H9 (cell line): ENCODE measurements at regions not wholly inside any gene's neighbourhood (a gene's known extent, or its start where the extent isn't known, plus 50 kb on each side); places are given as distances from the start of the nearest gene placed in this dataset.

ENCODE experiments used
- DNase-seq: peaks from one replicate; pipeline ENCODE4 v3.0.0-alpha.2; 2017
- H2AFZ ChIP-seq: one replicate; pipeline ENCODE4 v1.6.1; 2013; ENCODE audit warnings: mild to moderate bottlenecking, low read length, control low read depth, moderate library complexity
- H2AK5ac ChIP-seq: 2 replicates; pipeline ENCODE4 v1.6.1; 2013; ENCODE audit warnings: low read length, control low read depth, mixed read lengths; ENCODE audit not compliant: insufficient read length
- H2BK120ac ChIP-seq: one replicate; pipeline ENCODE4 v1.6.1; 2013; ENCODE audit warnings: low read depth, mild to moderate bottlenecking, low read length, control low read depth, inconsistent platforms; ENCODE audit not compliant: poor library complexity, severe bottlenecking
- H2BK12ac ChIP-seq: 2 replicates; pipeline ENCODE4 v1.6.1; 2013; ENCODE audit warnings: low read length, control low read depth, mixed read lengths, low read depth; ENCODE audit not compliant: insufficient read length
- H2BK15ac ChIP-seq: 2 replicates; pipeline ENCODE4 v1.6.1; 2013; ENCODE audit warnings: low read depth, low read length, control low read depth
- H2BK20ac ChIP-seq: one replicate; pipeline ENCODE4 v1.6.1; 2013; ENCODE audit warnings: low read depth, mild to moderate bottlenecking, low read length, control low read depth, inconsistent platforms; ENCODE audit not compliant: poor library complexity, severe bottlenecking
- H2BK5ac ChIP-seq: 2 replicates; pipeline ENCODE4 v1.6.1; 2013; ENCODE audit warnings: low read length, control low read depth, mixed read lengths; ENCODE audit not compliant: insufficient read length
- H3K14ac ChIP-seq: 2 replicates; pipeline ENCODE4 v1.6.1; 2013; ENCODE audit warnings: low read length, control low read depth; ENCODE audit not compliant: insufficient read depth
- H3K18ac ChIP-seq: 2 replicates; pipeline ENCODE4 v1.6.1; 2013; ENCODE audit warnings: low read depth, mild to moderate bottlenecking, mixed read lengths, low read length, control low read depth; ENCODE audit not compliant: insufficient read length
- H3K23ac ChIP-seq: 2 replicates; pipeline ENCODE4 v1.6.1; 2013; ENCODE audit warnings: low read length, control low read depth, mixed read lengths, low read depth; ENCODE audit not compliant: insufficient read length
- H3K23me2 ChIP-seq: 2 replicates; pipeline ENCODE4 v1.6.1; 2013; ENCODE audit warnings: low read depth, mild to moderate bottlenecking, mixed read lengths, low read length, control low read depth; ENCODE audit not compliant: insufficient read length, poor library complexity, severe bottlenecking
- H3K27ac ChIP-seq: 2 replicates; pipeline ENCODE4 v1.5.1; 2013; ENCODE audit warnings: low read length, control low read depth, mixed read lengths, low read depth; ENCODE audit not compliant: insufficient read length
- H3K27me3 ChIP-seq: 2 replicates; pipeline ENCODE4 v1.6.1; 2013; ENCODE audit warnings: low read length, control low read depth, inconsistent platforms; ENCODE audit not compliant: insufficient read depth
- H3K4ac ChIP-seq: 2 replicates; pipeline ENCODE4 v1.6.1; 2013; ENCODE audit warnings: low read depth, mild to moderate bottlenecking, control low read depth, inconsistent platforms, low read length, moderate library complexity
- H3K4me1 ChIP-seq: 2 replicates; pipeline ENCODE4 v1.6.1; 2013; ENCODE audit warnings: low read length, control low read depth, inconsistent platforms; ENCODE audit not compliant: insufficient read depth
- H3K4me2 ChIP-seq: 2 replicates; pipeline ENCODE4 v1.6.1; 2013; ENCODE audit warnings: low read length, control low read depth, mixed read lengths; ENCODE audit not compliant: insufficient read length, insufficient read depth
- H3K56ac ChIP-seq: 2 replicates; pipeline ENCODE4 v1.6.1; 2013; ENCODE audit warnings: low read depth, mild to moderate bottlenecking, mixed read lengths, low read length, control low read depth; ENCODE audit not compliant: insufficient read length
- H3K79me1 ChIP-seq: 2 replicates; pipeline ENCODE4 v1.6.1; 2013; ENCODE audit warnings: low read depth, mild to moderate bottlenecking, moderate library complexity, low read length, control low read depth, inconsistent platforms; ENCODE audit not compliant: insufficient read depth, poor library complexity, severe bottlenecking
- H3K79me2 ChIP-seq: 2 replicates; pipeline ENCODE4 v1.6.1; 2013; ENCODE audit warnings: low read length, control low read depth, inconsistent platforms; ENCODE audit not compliant: insufficient read depth
- H3K9ac ChIP-seq: 2 replicates; pipeline ENCODE4 v1.6.1; 2013; ENCODE audit warnings: low read length, control low read depth, mixed read lengths; ENCODE audit not compliant: insufficient read length; ENCODE audit errors: extremely low read depth
- H3K9me3 ChIP-seq: one replicate; pipeline ENCODE4 v1.6.1; 2013; ENCODE audit warnings: low read depth, low read length, inconsistent platforms; ENCODE audit not compliant: control insufficient read depth
- H3T11ph ChIP-seq: one replicate; pipeline ENCODE4 v1.6.1; 2013; ENCODE audit warnings: mild to moderate bottlenecking, low read length, control low read depth, inconsistent platforms
- H4K20me1 ChIP-seq: one replicate; pipeline ENCODE4 v1.6.1; 2013; ENCODE audit not compliant: control insufficient read depth, insufficient read length, insufficient read depth
- H4K5ac ChIP-seq: 2 replicates; pipeline ENCODE4 v1.6.1; 2013; ENCODE audit warnings: low read depth, mild to moderate bottlenecking, mixed read lengths, low read length, control low read depth; ENCODE audit not compliant: insufficient read length
- H4K8ac ChIP-seq: replicated peaks from 2 replicates; pipeline ENCODE4 v1.6.1; 2013; ENCODE audit warnings: low read length, control low read depth, mixed read lengths, low read depth; ENCODE audit not compliant: insufficient read length
- H4K91ac ChIP-seq: 2 replicates; pipeline ENCODE4 v1.6.1; 2013; ENCODE audit warnings: low read depth, mild to moderate bottlenecking, moderate library complexity, mixed read lengths, low read length, control low read depth; ENCODE audit not compliant: insufficient read length
- H3K27ac Mint-ChIP-seq, 3 experiments: 2 replicates in 2 of 3; 3 replicates in 1 of 3; pipeline ENCODE4 v1.8.0; 2020 to 2021; ENCODE audit warnings: mixed read lengths in 3 of 3, mild to moderate bottlenecking in 1 of 3, moderate library complexity in 1 of 3
- H3K27me3 Mint-ChIP-seq: 2 replicates; pipeline ENCODE4 v1.8.0; 2021; ENCODE audit warnings: low read depth, mild to moderate bottlenecking, moderate library complexity, mixed read lengths
- H3K36me3 Mint-ChIP-seq, 3 experiments: 2 replicates in 2 of 3; 3 replicates in 1 of 3; pipeline ENCODE4 v1.8.0; 2020 to 2021; ENCODE audit warnings: low read depth in 3 of 3, mixed read lengths in 3 of 3; ENCODE audit not compliant: insufficient read depth in 1 of 3
- H3K4me1 Mint-ChIP-seq, 2 experiments: 2 replicates each; pipeline ENCODE4 v1.8.0; 2020; ENCODE audit warnings: mixed read lengths in 2 of 2
- H3K4me3 Mint-ChIP-seq, 2 experiments: 2 replicates in 1 of 2; 3 replicates in 1 of 2; pipeline ENCODE4 v1.8.0; 2020 to 2021; ENCODE audit warnings: mild to moderate bottlenecking in 2 of 2, mixed read lengths in 2 of 2, moderate library complexity in 1 of 2
- H3K9me3 Mint-ChIP-seq, 2 experiments: 2 replicates in 1 of 2; 3 replicates in 1 of 2; pipeline ENCODE4 v1.8.0; 2020; ENCODE audit warnings: mild to moderate bottlenecking in 2 of 2, mixed read lengths in 2 of 2, moderate library complexity in 1 of 2
- CTCF ChIP-seq: fragments of 200-600 bp; sonication (generic); conservative IDR thresholded peaks from 3 replicates; pipeline ENCODE4 v1.8.0; 2021; ENCODE audit warnings: antibody characterized with exemption, mild to moderate bottlenecking
- WGBS: extraction: QIAGEN DNeasy Blood & Tissue Kit; methylation state at CpG from one replicate; pipeline ENCODE4 v1.1.7; 2013; ENCODE audit warnings: missing lambda C conversion rate, low lambda C conversion rate, mixed read lengths; ENCODE audit not compliant: insufficient read length; ENCODE audit errors: extremely low coverage; 5-methylcytosine and 5-hydroxymethylcytosine counted together

- Histone ChIP-seq H3K14ac (no peak overlapping the region), H3K4me2 (no peak overlapping the region), H4K91ac (no peak overlapping the region), H3K18ac (no peak overlapping the region), H3K56ac (no peak overlapping the region), H3K4ac (no peak overlapping the region), H3K9ac (no peak overlapping the region), H3K79me1 (no peaks in the 10 kb centered on the region), H3K23ac (no peak overlapping the region), H2AFZ (no peak overlapping the region), H3K23me2 (no peaks in the 10 kb centered on the region), H3T11ph (no peak overlapping the region), H3K79me2 (no peaks in the 10 kb centered on the region; the same call in 1 of the 2 replicates), H2BK120ac (no peak overlapping the region), H2AK5ac (no peak overlapping the region), H2BK5ac (no peak overlapping the region), H3K27me3 (no peaks in the 10 kb centered on the region), H3K4me1 (no peaks in the 10 kb centered on the region; the same call in 1 of the 2 replicates), H2BK20ac (no peak overlapping the region), H3K9me3 (no peaks in the 10 kb centered on the region), H2BK12ac (no peak overlapping the region), H4K20me1 (no peaks in the 10 kb centered on the region), H3K27ac (no peak overlapping the region), H4K8ac (no peak overlapping the region), H2BK15ac (no peak overlapping the region), H4K5ac (no peak overlapping the region)
- peaks cover 0 to 18% (median 4%) of the 10 kb centered on the region in 3 experiments; a peak in 4 of 7 replicates for H3K36me3 Mint-ChIP-seq
- H3K4me3 Mint-ChIP-seq: no peak overlapping the region
- no CpG with 5 or more reads among the region's 8 CpGs for WGBS
- H3K4me1 Mint-ChIP-seq: peaks cover 31 to 35% of the 10 kb centered on the region in 2 experiments
- peaks cover 4% of the 10 kb centered on the region; the same call in 1 of the 2 replicates for H3K27me3 Mint-ChIP-seq
- TF ChIP-seq CTCF: no peak
- H3K27ac Mint-ChIP-seq: peak overlapping the region in 1 of 3 experiments; percentile 60; a peak in 1 of 7 replicates
- DNase-seq: no peak
- H3K9me3 Mint-ChIP-seq: peaks cover 0 to 8% of the 10 kb centered on the region in 2 experiments; a peak in 2 of 5 replicates
These were observed 55.8 kb upstream of the TCF20 start for GRCh38 chr22:42326301-42326700.
